Cardiac muscle cell (in vitro differentiated cells and primary cell): ENCODE measurements at regions not wholly inside any gene's neighbourhood (a gene's known extent, or its start where the extent isn't known, plus 50 kb on each side); places are given as distances from the start of the nearest gene placed in this dataset.
"Not testable (repeated sequence)": the region's sequence is repeated elsewhere in the genome, so short reads cannot be mapped to it uniquely, and the experiment has no call there.

Source experiments
- DNase-seq, 2 donors: peaks; one replicate each; pipeline versions ENCODE4 v3.0.0 to v3.0.0-alpha.2; 2010 to 2017; ENCODE audit warnings: low read depth in 1 of 2, low spot score in 1 of 2
- H3K27ac ChIP-seq: fragments of 200-600 bp; sonication (generic); 2 replicates; pipeline ENCODE4 v1.5.1; 2016
- H3K27me3 ChIP-seq: fragments of 200-600 bp; sonication (generic); 2 replicates; pipeline ENCODE4 v1.6.0; 2016; ENCODE audit warnings: control low read depth
- H3K36me3 ChIP-seq: fragments of 200-600 bp; sonication (generic); 2 replicates; pipeline ENCODE4 v1.5.1; 2016; ENCODE audit warnings: control low read depth
- H3K4me1 ChIP-seq: fragments of 200-600 bp; sonication (generic); 2 replicates; pipeline ENCODE4 v1.8.1; 2017; ENCODE audit warnings: low read depth, mild to moderate bottlenecking, mixed run types
- H3K4me3 ChIP-seq: fragments of 200-600 bp; sonication (generic); 2 replicates; pipeline ENCODE4 v1.5.1; 2016; ENCODE audit warnings: mild to moderate bottlenecking
- H3K9me3 ChIP-seq: fragments of 200-600 bp; sonication (generic); 2 replicates; pipeline ENCODE4 v1.5.1; 2017; ENCODE audit warnings: low read depth, mild to moderate bottlenecking, control low read depth
- CTCF ChIP-seq: IDR thresholded peaks from 2 replicates; pipeline ENCODE4 v1.5.1; 2012; ENCODE audit warnings: low read depth, mild to moderate bottlenecking, low read length

- no peaks in the 10 kb centered on the region for H3K9me3 ChIP-seq
- H3K4me1 ChIP-seq: no peaks in the 10 kb centered on the region
- no peak for DNase-seq
- H3K4me3 ChIP-seq: no peak overlapping the region
- no peaks in the 10 kb centered on the region for H3K27me3 ChIP-seq
- no peak for TF ChIP-seq CTCF
- no peaks in the 10 kb centered on the region for H3K36me3 ChIP-seq
- H3K27ac ChIP-seq: no peak overlapping the region
Observed at GRCh38 chr17:78299049-78299448, 60.8 kb downstream of the SOCS3 start.

GRCh38 chr17:78294776-78295175 is 63.3 kb downstream of the TMEM235 start:
- Histone ChIP-seq H3K27ac (no peak overlapping the region), H3K4me1 (no peaks in the 10 kb centered on the region), H3K9me3 (no peaks in the 10 kb centered on the region), H3K36me3 (no peaks in the 10 kb centered on the region), H3K27me3 (no peaks in the 10 kb centered on the region), H3K4me3 (no peak overlapping the region)
- DNase-seq: peak in 1 of 2 donors; percentile 85
- no peak for TF ChIP-seq CTCF

GRCh38 chr17:78294356-78294755 is 62.9 kb downstream of the TMEM235 start:
- Histone ChIP-seq H3K27ac (no peak overlapping the region), H3K27me3 (no peaks in the 10 kb centered on the region), H3K36me3 (no peaks in the 10 kb centered on the region), H3K9me3 (no peaks in the 10 kb centered on the region), H3K4me3 (no peak overlapping the region), H3K4me1 (no peaks in the 10 kb centered on the region)
- no peak for DNase-seq
- TF ChIP-seq CTCF: no peak

- not testable (repeated sequence) for H3K36me3 ChIP-seq, H3K4me1 ChIP-seq, H3K27me3 ChIP-seq, H3K9me3 ChIP-seq, H3K27ac ChIP-seq, DNase-seq, H3K4me3 ChIP-seq
Observed at GRCh38 chr17:78293151-78293550, 61.7 kb downstream of the TMEM235 start.

- no peaks in the 10 kb centered on the region for H3K4me1 ChIP-seq
- no peak overlapping the region for H3K27ac ChIP-seq
- H3K36me3 ChIP-seq: no peaks in the 10 kb centered on the region
- no peak for TF ChIP-seq CTCF
- DNase-seq: no peak
- H3K9me3 ChIP-seq: no peaks in the 10 kb centered on the region
- H3K4me3 ChIP-seq: no peak overlapping the region
- H3K27me3 ChIP-seq: no peaks in the 10 kb centered on the region
Observed at GRCh38 chr17:78291944-78292910, 60.8 kb downstream of the TMEM235 start.

GRCh38 chr17:78290721-78291120 is 59.3 kb downstream of the TMEM235 start:
- H3K36me3 ChIP-seq: no peaks in the 10 kb centered on the region
- H3K27ac ChIP-seq: no peak overlapping the region
- no peak for DNase-seq
- H3K4me3 ChIP-seq: no peak overlapping the region
- H3K9me3 ChIP-seq: no peaks in the 10 kb centered on the region
- H3K4me1 ChIP-seq: no peaks in the 10 kb centered on the region
- no peak for TF ChIP-seq CTCF
- H3K27me3 ChIP-seq: no peaks in the 10 kb centered on the region
